GM23338 (cell line): ENCODE measurements at regions not wholly inside any gene's neighbourhood (a gene's known extent, or its start where the extent isn't known, plus 50 kb on each side); places are given as distances from the start of the nearest gene placed in this dataset.

ENCODE experiments used
- ATAC-seq: fragments of 200-7000 bp; cut with Tn5 transposase; 3 replicates; pipeline ENCODE4 v1.9.1; 2020
- DNase-seq: peaks from one replicate; pipeline ENCODE4 v3.0.0-alpha.2; 2015; ENCODE audit warnings: low spot score
- H2AFZ ChIP-seq: fragments of 200-600 bp; sonication (generic); 2 replicates; pipeline ENCODE4 v1.8.0; 2016; ENCODE audit warnings: antibody characterized with exemption, mild to moderate bottlenecking, moderate library complexity
- H3F3A ChIP-seq: fragments of 200-600 bp; sonication (generic); replicated peaks from 2 replicates; pipeline ENCODE4 v1.8.0; 2017; ENCODE audit warnings: antibody characterized with exemption, mixed run types, low read depth
- H3K27ac ChIP-seq: fragments of 200-600 bp; sonication (generic); 2 replicates; pipeline ENCODE4 v1.6.1; 2016; ENCODE audit warnings: low read depth
- H3K27me3 ChIP-seq: fragments of 200-600 bp; sonication (generic); 2 replicates; pipeline ENCODE4 v1.8.0; 2016; ENCODE audit warnings: mild to moderate bottlenecking, mixed run types, moderate library complexity; ENCODE audit not compliant: insufficient read depth
- H3K36me3 ChIP-seq: fragments of 200-600 bp; sonication (generic); 2 replicates; pipeline ENCODE4 v1.8.0; 2016; ENCODE audit warnings: mild to moderate bottlenecking; ENCODE audit not compliant: insufficient read depth
- H3K4me1 ChIP-seq: fragments of 200-600 bp; sonication (generic); 2 replicates; pipeline ENCODE4 v1.8.0; 2016; ENCODE audit warnings: mild to moderate bottlenecking, moderate library complexity; ENCODE audit not compliant: insufficient read depth
- H3K4me2 ChIP-seq: fragments of 200-600 bp; sonication (generic); 2 replicates; pipeline ENCODE4 v1.7.1; 2017; ENCODE audit warnings: mixed run types
- H3K4me3 ChIP-seq: fragments of 200-600 bp; sonication (generic); 2 replicates; pipeline ENCODE4 v1.6.1; 2016; ENCODE audit warnings: mixed run types
- H3K79me2 ChIP-seq: fragments of 200-600 bp; sonication (generic); replicated peaks from 2 replicates; pipeline ENCODE4 v1.8.0; 2017; ENCODE audit warnings: mild to moderate bottlenecking; ENCODE audit not compliant: insufficient read depth
- H3K9me2 ChIP-seq: fragments of 200-600 bp; sonication (generic); 2 replicates; pipeline ENCODE4 v1.8.0; 2017; ENCODE audit not compliant: insufficient read depth
- H4K20me1 ChIP-seq: fragments of 200-600 bp; sonication (generic); replicated peaks from 2 replicates; pipeline ENCODE4 v1.8.0; 2017; ENCODE audit warnings: mild to moderate bottlenecking; ENCODE audit not compliant: insufficient read depth
- H3K27ac Mint-ChIP-seq: 2 replicates; pipeline ENCODE4 v1.8.0; 2020; ENCODE audit warnings: inconsistent platforms, mild to moderate bottlenecking, moderate library complexity, mixed read lengths
- H3K27me3 Mint-ChIP-seq: 3 replicates; pipeline ENCODE4 v1.8.0; 2022; ENCODE audit warnings: low read depth, mild to moderate bottlenecking, moderate library complexity, mixed read lengths, inconsistent platforms; ENCODE audit not compliant: insufficient read depth, poor library complexity
- H3K36me3 Mint-ChIP-seq: 3 replicates; pipeline ENCODE4 v1.8.0; 2021; ENCODE audit warnings: low read depth, mild to moderate bottlenecking, inconsistent platforms, moderate library complexity, mixed read lengths
- H3K4me1 Mint-ChIP-seq: 3 replicates; pipeline ENCODE4 v1.8.0; 2020; ENCODE audit warnings: mild to moderate bottlenecking, inconsistent platforms, mixed read lengths
- H3K4me3 Mint-ChIP-seq: 3 replicates; pipeline ENCODE4 v1.8.0; 2021; ENCODE audit warnings: moderate library complexity, mild to moderate bottlenecking, inconsistent platforms, mixed read lengths
- H3K9me3 Mint-ChIP-seq: 3 replicates; pipeline ENCODE4 v1.8.0; 2020; ENCODE audit warnings: moderate library complexity, mild to moderate bottlenecking, inconsistent platforms, mixed read lengths
- CREB1 ChIP-seq: fragments of 250-450 bp; sonication (Bioruptor Pico); IDR thresholded peaks from 2 replicates; pipeline ENCODE4 v1.5.0; 2020; ENCODE audit warnings: low read depth, mild to moderate bottlenecking, moderate library complexity
- CTCF ChIP-seq, 2 experiments: fragments of 200-600 bp in 1 of 2; sonication (generic) in 1 of 2; conservative IDR thresholded peaks; 2 replicates each; pipeline versions ENCODE4 v1.5.1 to v1.6.1; 2016 to 2017; ENCODE audit warnings: antibody characterized with exemption in 2 of 2, low read depth in 2 of 2, mild to moderate bottlenecking in 2 of 2, moderate library complexity in 1 of 2
- EZH2 ChIP-seq: fragments of 200-600 bp; sonication (generic); IDR thresholded peaks from one replicate; pipeline ENCODE4 v1.8.0; 2017; ENCODE audit warnings: antibody characterized with exemption, mild to moderate bottlenecking, low read depth; ENCODE audit not compliant: unreplicated experiment
- EZH2phosphoT487 ChIP-seq: fragments of 200-600 bp; sonication (generic); IDR thresholded peaks from one replicate; pipeline ENCODE4 v1.8.1; 2018; ENCODE audit warnings: antibody characterized with exemption; ENCODE audit not compliant: unreplicated experiment
- JUNB ChIP-seq: IDR thresholded peaks from one replicate; pipeline ENCODE4 v1.6.1; 2016; ENCODE audit warnings: antibody characterized with exemption; ENCODE audit not compliant: unreplicated experiment
- NANOG ChIP-seq: IDR thresholded peaks from 2 replicates; pipeline ENCODE4 v1.6.1; 2016; ENCODE audit warnings: antibody characterized with exemption, borderline replicate concordance
- POLR2AphosphoS5 ChIP-seq: IDR thresholded peaks from 2 replicates; pipeline ENCODE4 v1.6.1; 2016; ENCODE audit warnings: antibody characterized with exemption, low read depth
- STAT1 ChIP-seq: IDR thresholded peaks from one replicate; pipeline ENCODE4 v1.6.1; 2016; ENCODE audit warnings: antibody characterized with exemption; ENCODE audit not compliant: unreplicated experiment
- ZNF114 ChIP-seq: fragments of 250-450 bp; sonication (Bioruptor Pico); IDR thresholded peaks from 2 replicates; pipeline ENCODE4 v1.5.0; 2020; ENCODE audit warnings: mild to moderate bottlenecking, moderate library complexity
- ZNF331 ChIP-seq: fragments of 250-450 bp; sonication (Bioruptor Pico); IDR thresholded peaks from 2 replicates; pipeline ENCODE4 v1.5.0; 2020; ENCODE audit warnings: low read depth, mild to moderate bottlenecking, moderate library complexity
- ZNF462 ChIP-seq: fragments of 250-450 bp; sonication (Bioruptor Pico); IDR thresholded peaks from 2 replicates; pipeline ENCODE4 v1.5.0; 2020; ENCODE audit warnings: mild to moderate bottlenecking, moderate library complexity
- TF ChIP-seq, protein P1 (sequence below): IDR thresholded peaks from one replicate; pipeline ENCODE4 v1.6.1; 2018; ENCODE audit warnings: antibody characterized with exemption; ENCODE audit not compliant: unreplicated experiment

DNA sequence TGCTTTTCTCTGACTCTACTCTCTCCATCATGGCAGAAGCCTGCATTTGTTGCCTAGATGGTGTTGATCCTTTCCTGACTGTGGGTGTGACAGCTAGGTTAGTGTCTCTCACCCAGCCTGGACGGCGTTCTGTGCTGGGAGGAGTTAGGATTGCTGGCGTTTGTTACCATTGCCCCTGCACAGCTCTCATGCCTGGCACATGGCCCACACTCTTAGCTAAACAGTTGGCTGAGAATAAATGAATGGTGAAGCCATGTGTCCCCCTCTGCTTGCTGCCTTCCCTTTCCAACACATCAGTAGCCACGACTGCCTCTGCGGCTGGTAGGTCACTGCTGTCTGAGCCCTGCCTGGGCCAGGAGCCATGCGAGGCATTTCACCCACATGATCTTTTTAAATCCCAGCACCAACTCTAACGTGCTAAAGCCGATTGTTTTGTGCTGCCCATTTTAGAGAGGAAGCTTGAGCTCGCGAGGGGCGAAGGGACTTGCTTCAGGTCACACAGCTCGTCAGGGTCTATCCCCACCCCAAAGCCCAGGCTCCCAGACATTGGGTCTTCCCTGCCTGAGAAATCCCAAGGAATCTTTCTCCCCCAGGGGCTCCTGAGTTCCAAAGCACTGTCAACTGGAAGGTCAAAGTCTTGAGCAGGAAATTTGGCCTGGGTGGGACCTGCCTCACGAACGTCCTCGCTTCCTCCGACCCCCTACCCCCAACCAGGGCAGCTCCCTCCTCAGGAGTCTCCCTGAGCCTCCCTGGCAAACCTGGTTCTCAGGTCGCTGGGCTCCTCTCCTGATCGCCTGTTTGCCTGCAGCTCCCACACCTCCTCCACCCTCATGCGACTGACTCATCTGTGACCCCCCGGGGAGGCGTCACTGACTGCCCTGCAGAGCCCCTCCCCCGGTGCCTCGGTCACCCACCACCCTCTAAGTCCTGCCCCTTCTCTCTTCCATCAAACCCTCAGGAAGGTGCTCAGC lies 271.7 kb upstream of the C1orf174 start:
- Mint-ChIP-seq H3K36me3 (peaks cover 34% of the 10 kb centered on the region), H3K27ac (no peak overlapping the region), H3K4me1 (peaks cover 4% of the 10 kb centered on the region; the same call in 2 of the 3 replicates), H3K4me3 (no peak overlapping the region), H3K27me3 (peaks cover 11% of the 10 kb centered on the region), H3K9me3 (peaks cover 99% of the 10 kb centered on the region)
- no peaks in the 10 kb centered on the region for H3K9me2 ChIP-seq
- no peak overlapping the region for H3K4me3 ChIP-seq
- H3K4me1 ChIP-seq = no peaks in the 10 kb centered on the region
- H3K36me3 ChIP-seq = no peaks in the 10 kb centered on the region; the same call in 1 of the 2 replicates
- H3K79me2 ChIP-seq = no peaks in the 10 kb centered on the region
- no peaks in the 10 kb centered on the region for H3F3A ChIP-seq
- H3K27me3 ChIP-seq = no peaks in the 10 kb centered on the region
- H3K4me2 ChIP-seq = no peak overlapping the region
- no peak for TF ChIP-seq JUNB
- TF ChIP-seq ZNF114 (CRISPR knock-in tag) = no peak
- TF ChIP-seq ZNF331 (CRISPR knock-in tag) = no peak
- TF ChIP-seq EZH2phosphoT487 = no peak
- TF ChIP-seq CREB1 = no peak
- TF ChIP-seq ZNF462 (CRISPR knock-in tag) = no peak
- TF ChIP-seq, protein P1, sequence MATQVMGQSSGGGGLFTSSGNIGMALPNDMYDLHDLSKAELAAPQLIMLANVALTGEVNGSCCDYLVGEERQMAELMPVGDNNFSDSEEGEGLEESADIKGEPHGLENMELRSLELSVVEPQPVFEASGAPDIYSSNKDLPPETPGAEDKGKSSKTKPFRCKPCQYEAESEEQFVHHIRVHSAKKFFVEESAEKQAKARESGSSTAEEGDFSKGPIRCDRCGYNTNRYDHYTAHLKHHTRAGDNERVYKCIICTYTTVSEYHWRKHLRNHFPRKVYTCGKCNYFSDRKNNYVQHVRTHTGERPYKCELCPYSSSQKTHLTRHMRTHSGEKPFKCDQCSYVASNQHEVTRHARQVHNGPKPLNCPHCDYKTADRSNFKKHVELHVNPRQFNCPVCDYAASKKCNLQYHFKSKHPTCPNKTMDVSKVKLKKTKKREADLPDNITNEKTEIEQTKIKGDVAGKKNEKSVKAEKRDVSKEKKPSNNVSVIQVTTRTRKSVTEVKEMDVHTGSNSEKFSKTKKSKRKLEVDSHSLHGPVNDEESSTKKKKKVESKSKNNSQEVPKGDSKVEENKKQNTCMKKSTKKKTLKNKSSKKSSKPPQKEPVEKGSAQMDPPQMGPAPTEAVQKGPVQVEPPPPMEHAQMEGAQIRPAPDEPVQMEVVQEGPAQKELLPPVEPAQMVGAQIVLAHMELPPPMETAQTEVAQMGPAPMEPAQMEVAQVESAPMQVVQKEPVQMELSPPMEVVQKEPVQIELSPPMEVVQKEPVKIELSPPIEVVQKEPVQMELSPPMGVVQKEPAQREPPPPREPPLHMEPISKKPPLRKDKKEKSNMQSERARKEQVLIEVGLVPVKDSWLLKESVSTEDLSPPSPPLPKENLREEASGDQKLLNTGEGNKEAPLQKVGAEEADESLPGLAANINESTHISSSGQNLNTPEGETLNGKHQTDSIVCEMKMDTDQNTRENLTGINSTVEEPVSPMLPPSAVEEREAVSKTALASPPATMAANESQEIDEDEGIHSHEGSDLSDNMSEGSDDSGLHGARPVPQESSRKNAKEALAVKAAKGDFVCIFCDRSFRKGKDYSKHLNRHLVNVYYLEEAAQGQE = no peak
- no peak for TF ChIP-seq STAT1
- TF ChIP-seq POLR2AphosphoS5 = no peak
- TF ChIP-seq CTCF (conservative IDR thresholded peaks at IDR 0.05; ENCODE audit: low read depth in 2 of 2) = no peak
- no peak for TF ChIP-seq NANOG
- TF ChIP-seq EZH2 = no peak
- DNase-seq (no peak), ATAC-seq (no peak)
- H2AFZ ChIP-seq = no peak overlapping the region
- no peak overlapping the region for H3K27ac ChIP-seq
- no peaks in the 10 kb centered on the region for H4K20me1 ChIP-seq
